ENCODE measurements at regions not wholly inside any gene's neighbourhood (a gene's known extent, or its start where the extent isn't known, plus 50 kb on each side); places are given as distances from the start of the nearest gene placed in this dataset.

GRCh38 chr6:95767897-95768463 is 190.6 kb downstream of the MANEA start:
- FAIRE-seq: no peak
- no peak for DNase-seq (ENCODE audit: insufficient read length, low spot score)
- no peak for TF ChIP-seq TAF1 (IDR thresholded peaks at IDR 0.05; ENCODE audit: low read depth, low read length)
- TF ChIP-seq POLR2AphosphoS5 (IDR thresholded peaks at IDR 0.05; ENCODE audit: low read depth, low read length): no peak
- TF ChIP-seq POLR2A (IDR thresholded peaks at IDR 0.05; ENCODE audit: low read depth, low read length): no peak

GRCh38 chr6:95768539-95768938 is 191.2 kb downstream of the MANEA start:
- DNase-seq (ENCODE audit: insufficient read length, low spot score) (no peak), FAIRE-seq (no peak)
- no peak for TF ChIP-seq PAX5 (IDR thresholded peaks at IDR 0.05; ENCODE audit: insufficient read depth, low read length, severe bottlenecking)
- TF ChIP-seq TAF1 (IDR thresholded peaks at IDR 0.05; ENCODE audit: low read depth, low read length): no peak
- TF ChIP-seq POLR2A (IDR thresholded peaks at IDR 0.05; ENCODE audit: low read depth, low read length): no peak
- no peak for TF ChIP-seq SPI1 (IDR thresholded peaks at IDR 0.05; ENCODE audit: low read depth, low read length)
- no peak for TF ChIP-seq POU2F2 (IDR thresholded peaks at IDR 0.05; ENCODE audit: low read depth, low read length)
- TF ChIP-seq POLR2AphosphoS5 (IDR thresholded peaks at IDR 0.05; ENCODE audit: low read depth, low read length): no peak

GRCh38 chr6:95777338-95777737 is 200.0 kb downstream of the MANEA start:
- no peak for TF ChIP-seq SPI1 (IDR thresholded peaks at IDR 0.05; ENCODE audit: low read depth, low read length)
- TF ChIP-seq POLR2AphosphoS5 (IDR thresholded peaks at IDR 0.05; ENCODE audit: low read depth, low read length): no peak
- TF ChIP-seq POLR2A (IDR thresholded peaks at IDR 0.05; ENCODE audit: low read depth, low read length): no peak
- TF ChIP-seq POU2F2 (IDR thresholded peaks at IDR 0.05; ENCODE audit: low read depth, low read length): no peak
- no peak for TF ChIP-seq PAX5 (IDR thresholded peaks at IDR 0.05; ENCODE audit: insufficient read depth, low read length, severe bottlenecking)
- no peak for TF ChIP-seq TAF1 (IDR thresholded peaks at IDR 0.05; ENCODE audit: low read depth, low read length)
- FAIRE-seq: no peak
- no peak for DNase-seq (ENCODE audit: insufficient read length, low spot score)

DNA sequence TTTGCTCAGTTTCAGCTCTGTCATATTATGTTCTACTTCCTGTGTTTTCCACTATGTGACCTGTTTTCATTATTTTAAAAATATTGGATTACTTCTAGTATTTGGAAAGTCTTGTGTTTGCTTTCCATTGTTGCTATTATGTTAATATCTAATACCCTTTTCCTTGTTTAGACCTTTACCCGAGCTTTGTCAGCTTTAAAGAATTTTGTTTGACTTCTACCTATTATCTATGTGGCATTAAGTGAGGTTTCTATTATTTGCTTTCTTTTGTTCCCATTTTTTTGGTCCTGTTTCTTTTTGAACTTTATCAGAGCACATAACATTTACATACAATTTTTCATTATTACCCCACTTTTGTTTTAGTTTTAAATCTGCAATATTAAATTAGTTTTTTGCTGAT is 202.7 kb downstream of the MANEA start:
- FAIRE-seq: no peak
- no peak for TF ChIP-seq POLR2A (IDR thresholded peaks at IDR 0.05; ENCODE audit: low read depth, low read length)
- no peak for TF ChIP-seq POU2F2 (IDR thresholded peaks at IDR 0.05; ENCODE audit: low read depth, low read length)
- TF ChIP-seq SPI1 (IDR thresholded peaks at IDR 0.05; ENCODE audit: low read depth, low read length): no peak
- TF ChIP-seq POLR2AphosphoS5 (IDR thresholded peaks at IDR 0.05; ENCODE audit: low read depth, low read length): no peak
- no peak for TF ChIP-seq PAX5 (IDR thresholded peaks at IDR 0.05; ENCODE audit: insufficient read depth, low read length, severe bottlenecking)
- TF ChIP-seq TAF1 (IDR thresholded peaks at IDR 0.05; ENCODE audit: low read depth, low read length): no peak

DNA sequence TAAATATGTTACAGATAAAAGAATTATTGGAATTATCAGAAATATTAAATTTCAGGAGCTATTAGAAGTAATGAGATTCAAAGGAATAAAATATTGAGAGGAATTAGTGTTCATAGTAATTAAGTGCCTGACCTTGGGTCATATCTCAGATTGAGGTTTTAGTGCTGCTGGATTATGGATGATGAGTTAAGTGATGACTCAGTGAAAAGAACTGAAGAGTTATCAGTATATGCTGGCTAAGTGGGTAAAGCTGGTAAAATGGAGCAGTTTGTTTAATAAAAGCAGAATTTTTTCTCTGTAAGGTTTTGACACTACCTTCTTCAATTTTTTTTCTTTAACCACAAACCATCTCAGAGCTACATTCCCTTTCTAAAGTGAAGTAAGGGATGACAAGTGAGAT is 206.7 kb downstream of the MANEA start:
- TF ChIP-seq POU2F2 (IDR thresholded peaks at IDR 0.05; ENCODE audit: low read depth, low read length) (no peak), TAF1 (IDR thresholded peaks at IDR 0.05; ENCODE audit: low read depth, low read length) (no peak), SPI1 (IDR thresholded peaks at IDR 0.05; ENCODE audit: low read depth, low read length) (no peak), PAX5 (IDR thresholded peaks at IDR 0.05; ENCODE audit: insufficient read depth, low read length, severe bottlenecking) (no peak)
- no peak for DNase-seq (ENCODE audit: insufficient read length, low spot score)
- no peak for FAIRE-seq

More for the DNA sequence above, 202.7 kb downstream of the MANEA start:
- DNase-seq (ENCODE audit: insufficient read length, low spot score): no peak

GRCh38 chr6:95784869-95785268 is 207.5 kb downstream of the MANEA start:
- no peak for DNase-seq (ENCODE audit: insufficient read length, low spot score)
- no peak for FAIRE-seq
- TF ChIP-seq POU2F2 (IDR thresholded peaks at IDR 0.05; ENCODE audit: low read depth, low read length) (no peak), POLR2A (IDR thresholded peaks at IDR 0.05; ENCODE audit: low read depth, low read length) (no peak), TAF1 (IDR thresholded peaks at IDR 0.05; ENCODE audit: low read depth, low read length) (no peak), PAX5 (IDR thresholded peaks at IDR 0.05; ENCODE audit: insufficient read depth, low read length, severe bottlenecking) (no peak), POLR2AphosphoS5 (IDR thresholded peaks at IDR 0.05; ENCODE audit: low read depth, low read length) (no peak), SPI1 (IDR thresholded peaks at IDR 0.05; ENCODE audit: low read depth, low read length) (no peak)

DNA sequence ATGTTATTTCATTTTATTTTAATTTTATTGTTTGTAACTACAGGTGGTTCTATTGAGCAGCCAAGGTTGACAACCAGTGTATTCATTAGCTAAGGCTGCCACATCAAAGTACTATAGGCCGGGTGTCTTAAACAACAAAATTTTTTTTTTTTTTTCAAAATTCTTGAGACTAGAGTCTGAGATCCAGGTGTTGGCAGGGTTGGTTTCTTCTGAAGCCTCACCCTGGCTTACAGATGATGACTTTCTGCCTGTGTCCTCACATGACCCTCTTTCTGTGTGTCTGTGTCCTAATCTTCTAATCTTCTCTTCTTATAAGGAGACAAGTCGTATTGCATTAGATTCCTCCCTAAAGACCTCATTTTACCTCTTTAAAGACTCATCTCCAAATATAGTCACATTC is 208.4 kb downstream of the MANEA start:
- no peak for TF ChIP-seq SPI1 (IDR thresholded peaks at IDR 0.05; ENCODE audit: low read depth, low read length)
- no peak for TF ChIP-seq POLR2AphosphoS5 (IDR thresholded peaks at IDR 0.05; ENCODE audit: low read depth, low read length)
- no peak for TF ChIP-seq TAF1 (IDR thresholded peaks at IDR 0.05; ENCODE audit: low read depth, low read length)
- TF ChIP-seq PAX5 (IDR thresholded peaks at IDR 0.05; ENCODE audit: insufficient read depth, low read length, severe bottlenecking): no peak
- no peak for TF ChIP-seq POU2F2 (IDR thresholded peaks at IDR 0.05; ENCODE audit: low read depth, low read length)
- TF ChIP-seq POLR2A (IDR thresholded peaks at IDR 0.05; ENCODE audit: low read depth, low read length): no peak
- FAIRE-seq (no peak), DNase-seq (ENCODE audit: insufficient read length, low spot score) (no peak)

DNA sequence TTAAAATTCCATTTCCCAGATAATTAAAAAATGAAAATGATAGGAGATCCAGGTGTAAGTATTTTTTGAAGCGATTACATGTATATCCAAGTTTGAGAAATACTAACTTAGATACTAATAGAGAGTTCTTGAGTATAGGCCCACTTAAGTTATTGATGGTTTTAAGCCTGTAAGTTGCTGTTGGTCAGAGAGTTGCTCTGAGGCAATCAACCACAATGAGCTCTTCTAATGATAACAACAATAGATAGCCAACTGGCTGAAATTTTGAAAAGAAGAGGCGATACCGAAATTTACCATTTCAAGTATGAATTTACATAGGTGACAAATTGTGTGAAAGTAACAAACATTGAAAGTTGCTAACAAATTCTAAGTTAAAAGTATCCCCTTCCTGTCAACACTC is 209.5 kb downstream of the MANEA start:
- no peak for FAIRE-seq
- no peak for TF ChIP-seq TAF1 (IDR thresholded peaks at IDR 0.05; ENCODE audit: low read depth, low read length)
- TF ChIP-seq SPI1 (IDR thresholded peaks at IDR 0.05; ENCODE audit: low read depth, low read length): no peak
- TF ChIP-seq POLR2A (IDR thresholded peaks at IDR 0.05; ENCODE audit: low read depth, low read length): no peak
- TF ChIP-seq POU2F2 (IDR thresholded peaks at IDR 0.05; ENCODE audit: low read depth, low read length): no peak
- TF ChIP-seq POLR2AphosphoS5 (IDR thresholded peaks at IDR 0.05; ENCODE audit: low read depth, low read length): no peak
- no peak for DNase-seq (ENCODE audit: insufficient read length, low spot score)

GRCh38 chr6:95790787-95791186 is 213.5 kb downstream of the MANEA start:
- DNase-seq (ENCODE audit: insufficient read length, low spot score) (no peak), FAIRE-seq (no peak)
- no peak for TF ChIP-seq POLR2AphosphoS5 (IDR thresholded peaks at IDR 0.05; ENCODE audit: low read depth, low read length)
- TF ChIP-seq POU2F2 (IDR thresholded peaks at IDR 0.05; ENCODE audit: low read depth, low read length): no peak
- TF ChIP-seq SPI1 (IDR thresholded peaks at IDR 0.05; ENCODE audit: low read depth, low read length): no peak
- no peak for TF ChIP-seq POLR2A (IDR thresholded peaks at IDR 0.05; ENCODE audit: low read depth, low read length)
- no peak for TF ChIP-seq TAF1 (IDR thresholded peaks at IDR 0.05; ENCODE audit: low read depth, low read length)
- TF ChIP-seq PAX5 (IDR thresholded peaks at IDR 0.05; ENCODE audit: insufficient read depth, low read length, severe bottlenecking): no peak

GRCh38 chr6:95794749-95795148 is 217.4 kb downstream of the MANEA start:
- FAIRE-seq (no peak), DNase-seq (ENCODE audit: insufficient read length, low spot score) (no peak)
- TF ChIP-seq POLR2AphosphoS5 (IDR thresholded peaks at IDR 0.05; ENCODE audit: low read depth, low read length) (no peak), SPI1 (IDR thresholded peaks at IDR 0.05; ENCODE audit: low read depth, low read length) (no peak), POU2F2 (IDR thresholded peaks at IDR 0.05; ENCODE audit: low read depth, low read length) (no peak), POLR2A (IDR thresholded peaks at IDR 0.05; ENCODE audit: low read depth, low read length) (no peak), PAX5 (IDR thresholded peaks at IDR 0.05; ENCODE audit: insufficient read depth, low read length, severe bottlenecking) (no peak), TAF1 (IDR thresholded peaks at IDR 0.05; ENCODE audit: low read depth, low read length) (no peak)

All from GM12891 (cell line).